ENCODE measurements at regions not wholly inside any gene's neighbourhood (a gene's known extent, or its start where the extent isn't known, plus 50 kb on each side); places are given as distances from the start of the nearest gene placed in this dataset.

DNA sequence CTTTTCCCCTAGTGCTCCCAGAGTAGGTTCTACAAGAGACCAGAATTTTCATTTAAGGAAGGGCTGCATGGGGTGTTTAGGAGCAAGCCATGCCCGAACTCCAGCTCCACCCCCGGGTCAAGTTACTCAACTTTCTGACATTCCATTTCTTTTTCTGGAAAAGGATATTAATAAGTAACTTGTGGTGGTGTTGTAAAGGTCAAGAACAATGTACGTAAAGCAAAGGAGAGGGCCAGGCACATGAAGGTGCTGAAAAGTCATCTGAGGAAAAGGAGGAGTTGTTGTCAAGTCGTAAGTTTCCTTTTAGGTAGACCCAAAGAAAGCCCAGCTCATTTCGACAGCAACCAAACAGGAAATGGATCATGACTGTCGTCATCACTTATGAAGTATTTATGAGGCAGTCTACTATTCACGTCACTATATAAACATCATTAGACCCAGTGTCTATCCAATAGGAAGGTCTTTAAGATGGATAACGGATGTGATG, 319.6 kb upstream of the IL12A start:
- intact Hi-C loops (cut with micrococcal nuclease): no loop called here
- H3K4me1 ChIP-seq (ENCODE audit: control insufficient read depth in 1 of 2, insufficient read depth in 2 of 2, low read length in 2 of 2): peaks cover 3 to 9% of the 10 kb centered on the region in 2 experiments; a peak in 3 of 4 replicates
- POLR2A ChIA-PET: no interaction called here
- peak overlapping the region; percentile 13 for H2AFZ ChIP-seq (ENCODE audit: low read depth, low read length, poor library complexity, severe bottlenecking)
- no peak overlapping the region for H3K4me3 ChIP-seq (replicated peaks in 1 of 2; ENCODE audit: low read depth in 1 of 2, low read length in 2 of 2)
- no TSS peak for BruUV-seq (replicated peaks)
- ATAC-seq (no peak), DNase-seq (ENCODE audit: low read depth, low spot score) (no peak)
- no peaks in the 10 kb centered on the region for H3K9me3 ChIP-seq (ENCODE audit: control insufficient read depth in 1 of 2, insufficient read depth in 1 of 2, low read depth in 1 of 2, low read length in 2 of 2)
- H3K27ac ChIP-seq (ENCODE audit: low read depth, low read length): no peak overlapping the region
- no peak overlapping the region for H3K9ac ChIP-seq (ENCODE audit: low read length)
- CTCF ChIA-PET: no interaction called here
- no peaks in the 10 kb centered on the region for H3K9me2 ChIP-seq (ENCODE audit: insufficient read depth)
- H3K79me2 ChIP-seq (ENCODE audit: insufficient read depth, low read length): no peaks in the 10 kb centered on the region
- no peaks in the 10 kb centered on the region for H3K27me3 ChIP-seq (ENCODE audit: insufficient read depth, low read length)
- H3K4me2 ChIP-seq (ENCODE audit: low read length): peak overlapping the region; percentile 39
- TF ChIP-seq ATF3 (IDR thresholded peaks at IDR 0.05) (no peak), EZH2phosphoT487 (IDR thresholded peaks at IDR 0.05; ENCODE audit: borderline replicate concordance) (no peak), CBX3 (IDR thresholded peaks at IDR 0.05; ENCODE audit: low read depth) (no peak), POLR2A (IDR thresholded peaks at IDR 0.05; ENCODE audit: borderline replicate concordance, extremely low read depth, insufficient read depth, insufficient read length) (no peak), SRF (IDR thresholded peaks at IDR 0.05; ENCODE audit: low read depth) (no peak), YY1 (IDR thresholded peaks at IDR 0.05; ENCODE audit: extremely low read depth, insufficient replicate concordance, low read depth, low read length) (no peak), RAD21 (IDR thresholded peaks at IDR 0.05; ENCODE audit: low read depth) (no peak), REST (IDR thresholded peaks at IDR 0.05; ENCODE audit: low read depth) (no peak), EGR1 (IDR thresholded peaks at IDR 0.05; ENCODE audit: low read depth) (no peak)
- H3K36me3 ChIP-seq (ENCODE audit: control insufficient read depth in 1 of 2, insufficient read depth in 2 of 2, low read length in 2 of 2): no peaks in the 10 kb centered on the region
- RAD21 ChIA-PET (ENCODE audit: low non-redundant PET in 1 of 2, low total read pairs in 2 of 2, uncharacterized antibody in 2 of 2, unreplicated experiment in 2 of 2): no interaction called here
- H4K20me1 ChIP-seq (ENCODE audit: insufficient read depth): no peaks in the 10 kb centered on the region

All from HCT116 (cell line).